Keratinocyte (primary cell): ENCODE measurements at regions not wholly inside any gene's neighbourhood (a gene's known extent, or its start where the extent isn't known, plus 50 kb on each side); places are given as distances from the start of the nearest gene placed in this dataset.
"Not testable (repeated sequence)": the region's sequence is repeated elsewhere in the genome, so short reads cannot be mapped to it uniquely, and the experiment has no call there.

Experiments
- CTCF ChIP-seq, 3 experiments: IDR thresholded peaks in 1 of 3; conservative IDR thresholded peaks in 1 of 3; optimal IDR thresholded peaks in 1 of 3; 2 replicates in 2 of 3; 3 replicates in 1 of 3; pipeline versions ENCODE3 to v1.5.1; 2011; ENCODE audit warnings: low read length in 3 of 3, mild to moderate bottlenecking in 3 of 3, moderate library complexity in 2 of 3, control low read depth in 1 of 3, inconsistent platforms in 1 of 3; ENCODE audit not compliant: insufficient read depth in 2 of 3; ENCODE audit errors: extremely low read depth in 1 of 3
- EZH2 ChIP-seq: IDR thresholded peaks from one replicate; pipeline ENCODE4 v1.6.1; 2012; ENCODE audit warnings: inconsistent platforms, mild to moderate bottlenecking, low read length, moderate library complexity

GRCh38 chr2:64925930-64926722 is 63.1 kb upstream of the SLC1A4 start:
- TF ChIP-seq CTCF (optimal IDR thresholded peaks at IDR 0.05 in 1 of 3, IDR thresholded peaks at IDR 0.05 in 1 of 3, conservative IDR thresholded peaks at IDR 0.05 in 1 of 3; ENCODE audit: extremely low read depth in 1 of 3, insufficient read depth in 2 of 3, low read length in 3 of 3); EZH2: not testable (repeated sequence)
